ENCODE measurements at regions not wholly inside any gene's neighbourhood (a gene's known extent, or its start where the extent isn't known, plus 50 kb on each side); places are given as distances from the start of the nearest gene placed in this dataset.

DNA sequence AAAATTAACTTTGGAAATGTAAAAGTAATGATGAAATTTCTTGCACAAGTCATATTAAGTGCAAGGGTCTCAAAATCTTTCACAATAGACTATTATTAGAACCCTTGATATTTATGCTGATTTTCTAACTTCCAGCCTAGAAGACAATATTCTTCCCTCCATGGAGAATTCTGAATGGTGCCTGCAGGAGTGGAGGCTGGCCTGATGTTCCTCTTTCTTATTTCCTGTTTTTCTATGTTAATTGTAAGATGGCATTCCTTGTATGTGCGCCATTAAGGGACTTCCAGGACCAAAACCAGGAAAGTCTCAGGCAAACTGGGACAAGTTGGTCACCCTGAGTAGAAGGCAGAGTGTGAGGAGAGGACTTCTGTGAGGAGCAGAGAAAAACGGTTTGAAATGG is 294.9 kb downstream of the DLEU7 start:
- no peak for DNase-seq (ENCODE audit: low spot score)

DNA sequence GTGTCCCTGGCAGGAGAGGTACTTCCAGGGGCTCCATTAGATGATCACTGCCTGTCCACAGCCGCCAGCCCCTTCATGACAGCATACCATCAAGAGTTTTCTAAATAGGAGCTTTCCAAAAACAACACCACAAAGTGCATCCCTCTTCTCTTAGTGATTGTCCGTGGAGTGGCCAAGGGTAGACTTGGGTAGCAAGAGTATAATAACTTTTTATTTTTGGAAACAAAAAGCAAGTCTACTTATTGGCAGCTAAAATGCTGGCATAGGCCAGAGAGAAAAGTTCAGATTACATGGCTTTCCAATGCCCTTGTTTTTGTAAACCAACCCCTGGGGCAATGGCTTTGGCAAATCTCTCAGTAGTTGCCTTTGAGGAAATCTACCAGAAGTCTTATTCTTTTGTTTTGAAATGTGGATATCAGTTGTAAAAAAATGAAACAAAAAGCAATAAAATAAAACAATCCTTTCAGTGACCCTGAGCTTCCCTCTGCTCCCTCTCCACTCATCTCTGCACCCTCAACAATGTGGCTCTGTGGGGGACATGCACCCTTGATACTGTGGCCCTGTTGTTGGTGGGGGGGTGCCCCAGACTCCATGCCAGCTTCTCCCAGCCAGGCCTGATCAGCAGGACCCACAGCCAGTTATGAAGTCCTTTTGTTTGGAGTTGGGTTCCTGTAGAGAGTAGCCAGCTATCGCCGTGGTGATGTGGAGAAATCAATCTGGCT is 294.1 kb downstream of the DLEU7 start:
- no peak for DNase-seq (ENCODE audit: low spot score)

DNA sequence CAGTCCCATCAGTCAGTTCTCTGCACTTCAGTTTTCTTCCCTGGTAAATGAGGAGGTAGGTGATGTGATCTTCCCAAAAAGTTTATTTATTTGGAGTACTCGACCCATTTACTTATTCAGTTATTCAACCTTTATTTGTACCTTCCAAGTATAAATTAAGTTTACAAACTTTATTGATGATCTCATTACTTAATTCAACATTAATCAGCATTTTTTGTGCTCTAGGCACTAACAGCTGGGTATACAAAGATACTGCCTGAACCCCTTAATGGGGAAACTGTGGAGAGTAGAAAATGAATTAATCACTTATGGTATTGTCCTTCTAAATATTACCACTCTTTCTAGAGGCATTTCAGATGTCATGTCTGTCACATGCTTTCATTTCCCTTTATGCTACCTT is 293.3 kb downstream of the DLEU7 start:
- DNase-seq (ENCODE audit: low spot score): no peak

DNA sequence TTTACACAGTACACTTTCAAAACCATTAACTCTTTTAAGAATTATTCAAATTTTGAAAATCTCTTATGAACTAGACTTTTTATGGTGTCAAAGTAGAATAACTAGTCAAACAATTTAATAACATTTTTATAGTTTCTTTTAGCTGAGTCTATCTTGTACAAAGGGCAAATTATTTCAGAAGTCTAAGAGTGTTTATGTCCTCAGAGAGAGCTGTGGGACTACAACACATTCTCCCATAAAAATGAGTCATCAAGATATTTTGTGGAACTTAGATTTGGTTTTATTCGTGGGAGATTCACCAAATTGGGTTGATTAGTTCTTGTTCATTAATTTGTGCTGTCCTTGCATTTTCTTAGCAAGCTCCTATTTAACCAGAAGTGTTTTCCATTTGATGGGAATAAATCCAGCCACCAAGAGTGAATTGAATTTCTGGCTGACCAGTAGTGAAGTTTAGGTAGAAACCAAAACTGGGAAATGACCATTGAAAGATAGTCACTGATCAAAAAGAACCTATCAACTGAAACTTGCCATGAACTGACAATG is 291.0 kb downstream of the DLEU7 start:
- DNase-seq (ENCODE audit: low spot score): no peak

DNA sequence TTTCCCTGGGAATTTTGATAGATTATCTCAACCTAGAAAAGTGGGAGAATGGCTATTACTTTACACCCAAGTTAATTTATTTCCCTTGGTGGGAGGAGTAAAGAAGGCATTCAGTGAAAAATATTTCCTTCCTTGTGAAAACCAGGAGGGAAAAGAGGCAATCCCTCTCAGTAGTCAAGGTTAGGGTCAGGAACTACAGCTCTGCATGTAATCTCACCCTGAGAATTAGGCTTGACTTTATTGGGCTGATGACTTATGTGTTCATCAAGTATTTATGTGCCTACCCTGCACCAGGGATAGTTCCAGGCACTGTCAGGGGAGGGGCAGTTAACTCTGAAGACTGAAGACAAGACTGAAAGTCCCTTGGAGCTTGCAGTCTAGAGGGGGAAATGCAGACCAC is 281.8 kb downstream of the DLEU7 start:
- no peak for DNase-seq (ENCODE audit: low spot score)

DNA sequence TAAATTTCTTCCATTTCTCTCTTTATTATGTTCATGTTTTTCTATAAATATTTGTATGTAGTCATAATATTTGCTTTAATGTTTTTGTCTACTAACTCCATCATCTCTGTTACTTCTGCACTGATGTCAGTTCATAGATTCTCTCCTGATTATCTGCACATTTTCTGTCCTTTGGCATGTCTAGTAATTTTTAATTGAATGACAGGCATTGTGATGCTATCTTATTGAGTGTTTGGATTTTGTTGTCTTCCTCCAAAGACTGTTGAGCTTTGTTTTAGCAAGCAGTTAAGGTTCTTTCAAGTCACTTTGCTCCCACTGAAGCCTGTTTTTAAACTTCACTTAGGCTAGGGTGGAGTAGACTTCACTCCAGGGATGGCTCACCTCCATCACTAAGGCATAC is 276.8 kb downstream of the DLEU7 start:
- no peak for DNase-seq (ENCODE audit: low spot score)

DNA sequence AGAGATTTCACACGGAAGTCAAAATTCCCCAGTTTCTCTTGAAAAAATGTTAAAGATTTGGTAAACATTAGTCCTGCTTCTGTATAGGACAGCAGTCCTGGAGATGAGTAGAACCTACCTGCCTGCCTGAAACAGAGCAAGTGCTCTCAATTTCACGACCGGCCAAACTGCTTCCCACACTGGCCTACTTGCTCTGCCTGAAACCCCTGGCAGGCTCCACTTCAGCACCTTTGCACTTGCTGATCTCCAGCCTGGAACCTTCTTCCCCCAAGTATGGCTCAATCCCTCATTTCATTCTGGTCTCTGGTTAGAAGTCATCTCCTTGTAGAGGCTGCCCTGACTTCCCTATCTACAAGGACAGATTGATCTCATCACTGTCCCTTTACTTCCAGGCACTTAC is 271.4 kb downstream of the DLEU7 start:
- DNase-seq (ENCODE audit: low spot score): no peak

DNA sequence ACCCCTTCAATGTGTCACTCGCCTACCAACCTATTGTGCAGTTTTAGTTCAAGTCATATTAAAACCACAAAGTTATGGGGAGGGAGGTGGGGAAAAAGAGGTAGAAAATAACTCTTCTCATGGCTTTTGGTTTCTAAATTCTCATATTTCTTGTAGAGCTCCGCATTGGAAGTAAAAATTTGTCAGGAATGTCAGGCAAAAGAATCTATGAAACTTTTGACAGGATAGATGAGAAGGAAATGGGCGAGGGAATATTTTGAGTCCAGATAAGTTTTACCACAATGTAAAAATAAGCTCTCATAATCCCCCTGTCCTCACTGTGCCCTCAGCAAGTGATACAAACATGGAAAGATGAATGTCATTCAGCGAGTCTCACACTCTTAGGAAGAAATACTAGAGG is 270.4 kb downstream of the DLEU7 start:
- no peak for DNase-seq (ENCODE audit: low spot score)

DNA sequence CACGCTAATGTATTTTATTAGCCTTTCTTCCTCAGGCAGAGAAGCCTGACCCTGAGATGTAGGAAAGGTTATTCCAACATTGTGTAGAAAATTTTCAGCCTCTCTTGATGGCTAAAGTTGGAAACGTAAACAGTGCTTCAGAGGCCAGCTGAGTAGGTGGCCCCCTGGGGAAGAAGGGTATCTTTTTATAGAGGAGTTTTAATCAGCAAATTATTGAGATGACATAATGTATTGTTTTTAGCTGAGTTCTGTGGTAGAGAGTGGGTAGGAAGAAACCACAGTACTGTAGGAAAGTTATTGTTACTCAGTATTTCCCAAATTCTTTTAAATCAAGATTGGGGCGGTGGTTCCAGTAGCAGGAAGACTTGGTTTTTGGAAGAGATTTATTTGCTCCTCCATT is 268.8 kb downstream of the DLEU7 start:
- DNase-seq (ENCODE audit: low spot score): no peak

DNA sequence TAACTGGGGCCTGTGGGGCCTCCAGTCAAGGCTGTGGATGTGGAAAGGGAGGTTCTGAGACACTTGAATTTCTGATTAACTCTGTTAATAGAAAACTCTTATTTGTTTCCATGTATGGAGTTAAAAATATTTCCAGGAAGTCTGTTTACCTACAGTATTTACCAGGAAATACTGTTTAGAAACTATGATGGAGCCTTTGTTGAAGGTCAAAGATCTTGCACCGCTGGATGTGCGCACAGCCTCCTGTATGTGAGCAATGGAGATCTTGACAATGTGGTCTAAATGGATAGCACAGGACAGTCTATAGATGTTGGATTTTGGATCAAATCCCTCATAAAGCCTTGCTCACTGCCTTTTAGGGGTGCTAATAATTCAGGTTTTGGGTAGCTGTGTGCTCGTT is 268.4 kb downstream of the DLEU7 start:
- DNase-seq (ENCODE audit: low spot score): no peak

DNA sequence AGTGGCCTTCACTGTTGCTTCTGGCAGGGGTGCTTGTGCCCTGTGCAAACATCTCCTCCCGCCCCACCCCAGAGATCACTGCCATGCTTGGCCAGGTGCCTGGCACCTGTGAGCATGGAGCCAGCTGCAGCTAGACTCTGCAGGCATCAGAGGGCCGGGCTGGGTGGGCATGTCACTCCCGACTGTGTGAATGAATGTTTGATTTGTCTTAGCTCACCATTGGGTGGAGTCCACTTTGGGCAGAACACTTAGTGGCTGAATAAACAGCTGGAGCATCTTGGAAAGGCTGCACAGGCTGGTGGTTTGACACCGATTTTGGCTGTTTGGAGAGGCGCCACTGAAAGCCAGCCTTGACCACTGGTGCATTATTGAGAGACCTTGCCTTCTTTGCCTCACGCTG is 267.3 kb downstream of the DLEU7 start:
- DNase-seq (ENCODE audit: low spot score): no peak

DNA sequence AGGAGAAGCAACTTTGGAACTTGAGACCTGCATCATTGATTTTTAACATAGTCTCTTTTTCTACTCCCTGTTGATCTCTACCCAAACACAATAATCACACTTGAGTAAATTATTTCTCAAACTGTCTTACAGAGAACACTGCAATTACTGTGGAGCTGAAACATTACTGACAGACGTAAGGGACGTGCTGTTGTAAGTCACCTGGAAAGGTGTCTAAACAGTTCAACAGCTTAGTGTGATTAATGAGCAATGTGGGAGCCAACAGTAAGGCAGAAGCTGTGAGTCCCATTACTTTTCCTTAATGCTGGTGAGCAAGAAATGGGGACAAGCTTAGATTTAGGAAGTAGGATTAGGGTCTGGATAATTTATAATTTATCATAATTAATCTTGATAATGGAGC is 265.7 kb downstream of the DLEU7 start:
- DNase-seq (ENCODE audit: low spot score): no peak

DNA sequence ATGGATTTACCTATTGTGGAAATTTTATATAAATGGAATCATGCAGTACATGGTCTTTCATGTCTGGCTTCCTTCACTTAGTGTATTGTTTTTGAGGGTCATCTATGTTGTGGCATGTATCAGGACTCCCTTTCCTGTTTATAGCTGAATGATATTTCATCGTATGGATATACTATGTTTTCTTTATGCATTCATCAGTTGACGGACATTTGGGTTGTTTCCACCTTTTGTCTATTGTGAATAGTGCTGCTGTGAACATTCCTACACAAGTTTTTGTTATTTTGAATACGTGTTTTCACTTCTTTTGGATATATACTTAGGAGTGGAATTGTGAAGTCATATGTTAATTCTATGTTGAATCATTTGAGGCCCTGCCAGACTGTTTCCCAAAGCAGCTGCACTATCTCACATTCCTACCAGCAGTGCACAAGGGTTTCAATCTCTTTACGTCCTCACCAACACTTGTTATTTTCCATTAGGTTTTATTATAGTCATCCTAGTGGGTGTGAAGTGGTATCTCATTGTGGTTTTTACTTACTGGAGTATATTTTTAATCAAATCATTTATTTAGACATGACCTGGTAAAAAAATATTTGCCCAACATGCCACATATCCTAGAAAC is 262.7 kb downstream of the DLEU7 start:
- no peak for DNase-seq (ENCODE audit: low spot score)

DNA sequence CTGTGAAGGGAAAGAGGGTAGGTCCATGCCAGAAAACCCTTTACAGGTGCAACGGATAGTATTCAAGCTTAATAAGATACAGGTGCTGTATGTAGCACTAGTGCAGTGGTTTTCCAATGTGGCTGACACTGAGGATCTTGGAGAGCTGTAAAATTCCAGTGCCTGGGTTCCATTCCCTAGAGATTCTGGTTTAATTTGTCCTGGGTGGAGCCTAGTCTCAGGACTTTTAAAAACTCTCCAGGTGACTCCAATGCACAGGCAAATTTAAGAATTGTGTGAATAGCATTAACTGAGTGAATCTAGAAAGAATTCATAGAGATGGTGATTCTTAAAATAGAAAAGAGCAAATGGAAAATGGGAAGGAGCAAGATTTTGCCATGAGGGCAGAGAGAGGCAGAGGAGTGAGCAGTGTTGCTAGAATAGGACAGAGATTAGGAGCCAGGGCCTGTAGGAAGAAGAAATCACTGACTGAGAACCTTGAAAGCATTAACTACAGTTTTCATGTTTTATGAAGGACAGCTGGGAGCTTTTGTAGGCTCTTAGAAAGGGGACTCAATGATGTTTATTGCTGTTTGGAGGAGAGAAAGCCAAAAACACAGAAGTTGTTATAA is 261.8 kb downstream of the DLEU7 start:
- DNase-seq (ENCODE audit: low spot score): no peak

DNA sequence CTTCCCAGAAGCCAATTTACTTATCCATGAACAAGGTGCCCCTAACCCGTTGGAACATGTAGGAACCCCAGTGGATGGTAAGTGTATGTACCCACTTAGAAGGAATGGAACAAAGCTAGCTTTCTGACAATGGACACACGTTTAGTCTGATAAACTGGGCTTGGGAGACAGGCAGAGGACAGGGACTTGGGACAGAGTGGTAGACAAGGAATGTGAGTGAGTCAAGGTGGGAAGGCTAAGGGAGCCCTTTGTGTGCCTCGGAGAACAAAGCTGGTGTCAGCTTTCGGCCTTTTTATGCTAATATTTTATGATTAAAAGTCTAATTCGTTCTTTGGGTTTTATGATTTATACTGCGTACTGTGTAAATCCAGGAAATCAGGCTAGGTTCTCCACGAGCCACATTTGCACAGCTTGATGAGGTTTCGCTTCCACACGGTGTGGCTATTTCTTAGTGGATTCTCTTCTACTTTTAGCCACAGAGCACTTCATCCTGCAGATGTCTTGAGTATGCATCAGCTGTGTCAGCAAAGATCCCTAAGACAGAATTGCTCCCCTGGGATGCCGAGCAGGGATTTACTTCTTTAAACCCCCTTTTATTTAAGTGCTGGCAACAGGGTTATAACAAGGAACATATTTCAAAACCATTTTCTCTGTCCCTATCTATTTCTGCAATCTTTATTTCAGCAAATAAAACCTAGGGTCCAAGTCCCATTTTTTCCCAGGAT is 258.5 kb downstream of the DLEU7 start:
- DNase-seq (ENCODE audit: low spot score): no peak

DNA sequence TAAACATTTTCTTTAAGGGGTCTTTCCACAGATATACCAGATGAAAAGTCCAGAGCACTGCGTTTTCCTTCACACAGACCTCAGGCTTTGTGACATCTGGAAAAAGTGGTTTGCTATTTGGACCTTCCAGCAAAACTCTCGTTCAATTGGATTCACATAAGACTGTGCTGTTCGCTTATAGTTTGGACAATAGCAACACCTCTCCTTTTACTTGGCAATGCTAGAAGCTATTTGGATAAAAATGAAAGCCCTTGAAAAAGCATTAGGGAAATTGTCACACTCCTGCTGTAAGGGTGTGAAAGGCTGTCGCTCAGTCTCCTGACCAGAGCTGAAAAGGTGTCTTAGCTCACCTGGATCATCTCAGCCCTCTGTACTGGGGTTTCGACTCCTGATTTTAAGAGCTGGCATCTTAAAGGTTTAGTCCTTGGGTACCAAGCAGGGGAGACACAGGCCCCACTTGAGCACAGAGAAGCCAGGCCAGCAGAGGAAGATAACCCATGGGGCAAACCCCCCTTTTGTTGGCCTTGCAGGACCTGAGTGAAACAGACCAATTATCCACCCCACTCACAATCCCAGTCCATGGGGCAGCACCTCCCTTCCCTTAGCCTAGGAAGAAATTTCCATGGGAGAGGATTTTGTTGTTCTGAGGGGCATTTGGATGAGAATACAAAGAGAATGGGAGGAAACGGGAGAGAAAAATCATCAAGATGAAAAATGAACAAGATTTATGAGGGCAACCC is 257.6 kb downstream of the DLEU7 start:
- no peak for DNase-seq (ENCODE audit: low spot score)

DNA sequence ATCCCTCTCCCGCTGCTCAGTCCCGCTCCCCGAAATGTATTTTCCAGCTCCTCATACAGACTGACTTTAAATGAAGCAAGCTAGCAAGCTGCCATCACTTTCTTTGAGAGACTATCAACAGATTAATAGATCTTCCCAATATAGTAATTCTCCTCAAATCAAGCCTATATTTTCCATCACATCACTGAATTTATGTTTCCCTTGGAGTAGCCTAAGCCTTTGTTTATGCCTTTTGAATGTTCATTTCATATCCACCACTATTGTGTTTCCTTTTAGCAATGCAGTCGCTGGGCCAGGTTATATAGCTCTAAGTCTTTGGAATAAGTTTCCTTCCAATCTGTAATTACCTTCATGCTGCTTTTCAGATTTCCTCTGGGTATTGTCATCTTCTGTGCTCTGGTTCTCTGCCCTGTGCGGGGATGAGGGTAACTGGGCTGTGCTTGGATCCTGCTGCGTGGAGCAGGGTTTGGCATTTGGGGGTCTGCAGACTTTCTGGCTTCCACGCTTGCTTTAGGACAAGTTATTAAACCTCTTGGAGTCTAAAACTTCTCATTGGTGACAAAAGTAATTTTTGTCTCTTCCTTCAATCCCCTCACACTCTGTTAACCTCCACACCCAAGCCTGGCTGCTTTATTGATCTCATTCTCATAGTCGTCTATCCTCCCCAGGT is 256.9 kb downstream of the DLEU7 start:
- no peak for DNase-seq (ENCODE audit: low spot score)

DNA sequence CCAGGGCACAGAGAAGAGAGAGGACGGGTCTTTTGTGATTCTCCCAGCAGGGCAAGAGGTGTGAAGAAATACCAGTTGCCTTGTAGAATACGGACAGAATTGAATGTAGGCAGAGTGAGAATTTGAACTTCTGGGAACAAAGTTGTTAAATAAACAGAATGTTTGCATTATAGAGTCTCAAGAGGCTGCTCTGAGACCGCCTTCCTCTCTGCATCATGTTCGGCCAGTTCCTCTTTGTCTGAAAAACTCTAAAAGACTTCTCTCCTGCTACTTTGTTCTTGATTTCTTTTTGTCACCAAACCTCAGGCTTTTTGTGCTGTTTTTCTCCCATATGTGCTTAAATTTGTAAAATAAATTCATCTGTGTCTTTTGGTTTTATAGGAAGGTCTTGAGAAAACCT is 256.4 kb downstream of the DLEU7 start:
- DNase-seq (ENCODE audit: low spot score): no peak

DNA sequence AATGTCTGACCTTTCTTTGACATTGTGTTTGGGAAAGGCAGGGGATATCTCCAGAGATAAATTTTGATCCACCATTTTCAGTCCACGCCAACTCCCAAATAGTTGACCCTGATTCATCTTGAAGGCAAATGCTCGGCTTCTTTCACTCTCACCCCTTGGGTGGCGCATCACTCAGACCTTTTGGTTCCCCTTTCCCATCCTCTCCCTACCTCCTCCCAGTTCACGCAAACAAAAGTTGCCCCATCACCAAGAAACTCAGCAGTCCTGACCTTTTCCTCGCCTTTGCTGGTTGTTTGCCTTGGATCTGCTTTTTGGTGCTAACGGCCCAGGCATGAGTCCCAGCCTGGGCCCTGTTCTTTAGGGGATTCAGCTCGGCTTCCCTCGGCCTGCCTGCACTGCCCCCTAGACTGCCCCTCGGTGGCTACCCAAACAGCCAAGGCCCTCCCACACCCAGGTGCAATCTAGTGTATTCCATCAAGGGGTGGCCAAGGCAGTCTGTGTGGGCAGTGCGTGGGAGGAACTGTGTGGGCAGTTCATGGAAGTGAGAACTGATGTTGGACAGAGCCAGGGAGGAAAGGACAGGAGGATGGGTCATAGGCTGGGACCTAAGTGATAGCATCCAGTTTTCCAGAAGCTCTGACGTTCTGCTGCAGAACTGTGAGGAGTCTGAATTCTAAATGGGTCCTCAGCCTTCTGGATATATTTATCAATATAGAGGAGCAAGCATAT is 255.7 kb downstream of the DLEU7 start:
- no peak for DNase-seq (ENCODE audit: low spot score)

DNA sequence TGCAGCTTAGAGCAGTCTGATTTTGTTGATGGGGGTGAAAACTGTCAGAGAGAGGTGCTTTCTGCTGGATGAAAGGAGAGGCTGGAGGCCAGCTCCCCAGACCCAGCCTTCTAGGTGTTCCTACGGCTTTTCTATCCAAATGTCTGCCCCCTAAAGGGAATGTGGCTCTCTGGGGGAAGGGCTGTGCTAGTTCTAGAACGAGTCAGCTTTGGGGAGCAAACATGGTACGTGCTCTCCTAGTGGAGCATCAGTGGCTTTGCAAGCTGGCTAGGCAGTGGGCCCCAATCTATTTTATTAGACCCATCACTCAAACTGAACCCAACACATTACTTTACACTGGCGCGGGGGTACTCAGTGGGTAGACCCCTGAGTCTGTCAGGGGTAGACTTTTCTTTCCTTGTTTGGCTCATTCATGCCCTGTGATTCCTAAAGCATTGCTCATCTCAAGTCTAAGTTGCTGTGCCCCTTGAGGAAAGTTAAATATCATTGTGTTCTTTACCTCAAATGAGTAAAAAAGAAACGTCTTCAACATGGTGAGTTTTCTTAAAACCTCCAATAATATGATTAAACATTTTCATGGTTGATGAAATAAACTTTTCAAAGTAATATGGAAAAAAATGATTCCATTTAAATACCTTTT is 254.9 kb downstream of the DLEU7 start:
- DNase-seq (ENCODE audit: low spot score): no peak

All from mesenteric fat pad (tissue), 1 donor.